GM10266 (cell line): ENCODE measurements at regions not wholly inside any gene's neighbourhood (a gene's known extent, or its start where the extent isn't known, plus 50 kb on each side); places are given as distances from the start of the nearest gene placed in this dataset.

Experiments
- DNase-seq: peaks from one replicate; pipeline ENCODE4 v3.0.0; 2012; ENCODE audit errors: extremely low spot score
- TF ChIP-seq, protein P1 (sequence below): IDR thresholded peaks from 2 replicates; pipeline ENCODE4 v1.5.1; 2012; ENCODE audit warnings: mild to moderate bottlenecking, low read depth; ENCODE audit not compliant: control insufficient read depth, insufficient read depth; ENCODE audit errors: missing control alignments

DNA sequence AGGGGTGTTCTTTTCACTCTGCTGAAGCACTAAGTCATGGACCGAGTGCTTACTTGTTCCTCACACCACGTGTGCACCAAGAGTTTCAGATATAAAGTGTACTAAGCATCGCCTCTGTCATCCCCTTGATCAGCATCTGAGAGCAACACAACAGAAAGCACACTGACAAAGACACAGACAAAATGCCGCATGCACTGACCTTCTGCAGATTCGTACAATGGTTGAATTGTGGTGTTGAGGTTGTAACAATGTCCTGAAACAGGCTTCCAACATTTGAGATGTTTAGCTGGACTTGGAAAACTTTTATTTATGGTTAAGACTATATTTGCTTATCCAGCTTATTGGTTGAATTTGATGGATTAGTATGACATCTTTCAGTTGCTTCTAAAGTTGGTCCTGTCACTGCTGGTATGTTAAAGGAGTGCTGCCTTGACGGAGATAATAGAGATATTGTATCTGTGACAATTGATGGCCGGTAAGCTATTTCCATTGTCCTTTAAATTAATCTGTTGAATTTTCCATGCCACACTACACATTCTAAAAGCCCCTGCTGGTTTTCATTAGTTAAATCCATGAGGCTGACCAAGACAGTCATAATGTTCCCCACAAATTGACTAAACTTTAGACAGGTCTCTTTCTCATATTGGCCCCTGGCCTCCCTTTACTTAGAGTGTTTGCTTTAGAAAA, 99.9 kb downstream of the CBLN2 start:
- no peak for DNase-seq
- TF ChIP-seq, protein P1, sequence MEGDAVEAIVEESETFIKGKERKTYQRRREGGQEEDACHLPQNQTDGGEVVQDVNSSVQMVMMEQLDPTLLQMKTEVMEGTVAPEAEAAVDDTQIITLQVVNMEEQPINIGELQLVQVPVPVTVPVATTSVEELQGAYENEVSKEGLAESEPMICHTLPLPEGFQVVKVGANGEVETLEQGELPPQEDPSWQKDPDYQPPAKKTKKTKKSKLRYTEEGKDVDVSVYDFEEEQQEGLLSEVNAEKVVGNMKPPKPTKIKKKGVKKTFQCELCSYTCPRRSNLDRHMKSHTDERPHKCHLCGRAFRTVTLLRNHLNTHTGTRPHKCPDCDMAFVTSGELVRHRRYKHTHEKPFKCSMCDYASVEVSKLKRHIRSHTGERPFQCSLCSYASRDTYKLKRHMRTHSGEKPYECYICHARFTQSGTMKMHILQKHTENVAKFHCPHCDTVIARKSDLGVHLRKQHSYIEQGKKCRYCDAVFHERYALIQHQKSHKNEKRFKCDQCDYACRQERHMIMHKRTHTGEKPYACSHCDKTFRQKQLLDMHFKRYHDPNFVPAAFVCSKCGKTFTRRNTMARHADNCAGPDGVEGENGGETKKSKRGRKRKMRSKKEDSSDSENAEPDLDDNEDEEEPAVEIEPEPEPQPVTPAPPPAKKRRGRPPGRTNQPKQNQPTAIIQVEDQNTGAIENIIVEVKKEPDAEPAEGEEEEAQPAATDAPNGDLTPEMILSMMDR, result no peak

DNA sequence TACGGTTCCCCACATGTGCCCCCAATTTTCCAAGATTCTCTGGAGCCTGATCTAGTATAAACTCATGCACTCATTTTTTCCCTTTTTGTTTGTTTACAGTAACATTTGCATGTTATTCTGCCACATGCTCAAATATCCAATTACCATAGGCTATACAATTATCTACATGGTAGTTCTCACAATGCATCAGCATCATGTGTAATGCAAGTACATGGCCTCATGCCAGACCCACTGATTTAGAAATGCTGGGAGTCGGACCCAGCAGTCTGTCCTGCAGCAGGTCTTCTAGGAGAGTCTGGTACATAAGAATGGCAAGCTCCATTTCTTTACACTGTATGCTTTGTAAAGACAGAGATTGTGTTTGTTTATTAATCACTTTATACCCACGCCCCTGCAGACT, 107.7 kb downstream of the CBLN2 start:
- TF ChIP-seq, protein P1, result no peak
- no peak for DNase-seq

DNA sequence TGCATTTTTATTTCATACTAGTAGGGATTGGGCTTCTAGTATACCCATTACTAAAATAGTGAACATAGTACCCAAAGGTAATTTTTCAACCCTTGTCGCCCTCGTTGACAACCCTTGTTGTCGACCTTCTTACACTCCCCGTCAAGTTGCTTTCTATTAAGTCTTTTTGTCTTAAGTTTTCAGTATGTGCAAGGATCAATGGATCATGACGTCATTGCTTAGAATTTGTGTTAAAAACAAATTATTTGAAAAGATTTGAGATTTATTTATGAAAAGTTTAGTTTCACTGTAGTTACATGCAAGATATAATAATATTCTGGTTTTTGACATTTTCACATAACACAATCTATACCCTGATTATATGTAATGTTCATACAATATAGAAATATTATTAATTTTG, 110.4 kb downstream of the CBLN2 start:
- DNase-seq, result no peak
- TF ChIP-seq, protein P1, result no peak

DNA sequence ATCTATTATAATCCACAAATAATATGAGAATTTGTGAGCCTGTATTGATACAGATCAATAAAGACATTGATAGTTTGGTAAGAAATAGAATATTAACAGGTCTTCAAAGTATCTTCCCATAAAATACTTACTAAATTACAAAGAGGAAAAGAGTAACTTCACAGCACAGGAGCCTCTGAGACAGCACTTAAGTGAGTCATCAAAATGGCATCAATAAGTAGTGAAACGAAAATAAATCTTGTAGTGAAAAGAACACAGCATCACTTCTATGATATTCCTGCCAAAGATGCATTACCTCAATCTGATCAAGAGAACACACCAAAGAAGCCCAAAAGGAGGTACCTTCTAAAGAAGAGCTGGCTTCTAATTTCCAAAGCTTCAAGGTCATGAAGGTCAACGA, 116.4 kb downstream of the CBLN2 start:
- DNase-seq, result no peak
- TF ChIP-seq, protein P1, result no peak

DNA sequence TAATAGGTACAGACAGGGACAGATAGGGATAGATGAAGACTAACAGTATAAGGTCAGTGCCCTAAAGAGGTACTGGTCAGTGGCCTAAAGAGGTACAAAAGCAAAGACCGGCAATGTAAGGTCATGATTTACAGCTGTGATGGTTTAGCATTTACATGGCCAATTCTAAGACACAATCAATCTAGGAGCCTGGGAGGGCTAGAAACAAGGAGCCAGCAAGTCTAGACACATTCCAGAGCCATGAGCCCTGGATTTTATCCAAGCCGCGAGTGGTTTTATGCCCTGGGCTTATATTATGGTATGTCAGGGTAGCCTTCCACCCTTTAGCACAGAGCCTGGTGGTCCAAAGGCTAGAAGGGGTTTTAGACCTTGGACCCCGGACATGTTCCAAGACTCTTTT, 124.2 kb downstream of the CBLN2 start:
- TF ChIP-seq, protein P1, result no peak
- no peak for DNase-seq

DNA sequence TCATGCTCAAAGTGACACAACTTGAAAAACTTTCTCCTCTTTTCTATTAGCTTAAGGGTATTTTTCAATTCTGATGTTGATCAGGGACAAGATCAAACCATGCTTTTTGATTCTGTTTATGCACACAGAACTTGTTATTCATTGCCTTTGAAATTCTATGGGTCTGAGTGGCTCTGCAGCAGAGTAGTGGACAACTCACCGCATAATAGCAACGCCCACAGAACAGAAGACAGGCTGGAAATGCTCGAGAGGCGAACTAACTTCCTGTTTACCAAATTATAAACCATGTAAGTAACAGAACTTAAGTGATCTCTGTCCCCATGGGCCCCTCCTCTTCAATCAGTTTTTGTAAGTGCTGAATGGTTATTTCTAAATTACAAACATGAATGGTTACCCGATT, 131.2 kb downstream of the CBLN2 start:
- TF ChIP-seq, protein P1, result no peak
- DNase-seq, result no peak

DNA sequence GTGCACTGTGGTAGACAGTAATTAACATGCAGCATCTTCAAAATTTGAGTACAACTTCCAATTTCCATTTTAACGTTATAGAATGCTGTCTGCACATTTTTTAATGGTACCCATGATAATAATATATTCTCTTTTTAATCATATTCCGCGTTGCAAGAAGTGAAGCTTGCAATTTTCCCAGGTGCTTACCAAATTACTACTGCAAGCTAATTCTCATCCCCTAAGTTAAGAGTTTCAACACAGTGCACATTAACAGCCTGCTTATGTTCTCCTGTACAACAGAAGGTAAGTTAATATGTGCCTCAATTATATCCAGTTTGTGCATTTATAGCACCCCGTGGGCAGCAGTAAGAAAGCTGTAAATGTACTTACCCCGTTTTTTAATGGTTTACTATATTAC, 132.9 kb downstream of the CBLN2 start:
- DNase-seq, result no peak
- TF ChIP-seq, protein P1, result no peak
